ENCODE measurements at regions not wholly inside any gene's neighbourhood (a gene's known extent, or its start where the extent isn't known, plus 50 kb on each side); places are given as distances from the start of the nearest gene placed in this dataset.

- TF ChIP-seq REST (IDR thresholded peaks at IDR 0.05; ENCODE audit: insufficient read depth in 1 of 2, low read depth in 2 of 2, low read length in 1 of 2) (no peak), CTCF (IDR thresholded peaks at IDR 0.05) (no peak), SIN3A (IDR thresholded peaks at IDR 0.05; ENCODE audit: borderline replicate concordance, insufficient read depth, low read depth, low read length) (no peak), POLR2AphosphoS5 (IDR thresholded peaks at IDR 0.05; ENCODE audit: low read depth, low read length) (no peak), TCF7L2 (IDR thresholded peaks at IDR 0.05; ENCODE audit: low read depth, low read length) (no peak)
Observed at GRCh38 chr5:171641891-171642290, 143.7 kb upstream of the SMIM23 start.

Measured in Panc1 (cell line).